Gastrocnemius medialis (tissue), 4 donors: ENCODE measurements at regions not wholly inside any gene's neighbourhood (a gene's known extent, or its start where the extent isn't known, plus 50 kb on each side); places are given as distances from the start of the nearest gene placed in this dataset.

Experiments
- ATAC-seq, 2 donors: fragments of 150-250 bp; one replicate each; pipeline ENCODE4 v1.9.1; 2016
- DNase-seq, 2 donors: peaks; one replicate each; pipeline ENCODE4 v3.0.0-alpha.2; 2019
- H3K27ac ChIP-seq, 4 donors: fragments of 200-600 bp; sonication (generic); 1 replicate in 1 of 4; 2 replicates in 3 of 4; pipeline ENCODE4 v1.5.1; 2016 to 2018; ENCODE audit warnings: mild to moderate bottlenecking in 2 of 4, moderate library complexity in 1 of 4
- H3K27me3 ChIP-seq, 3 donors: fragments of 200-600 bp; sonication (generic) in 2 of 3; 1 replicate in 1 of 3; 2 replicates in 2 of 3; pipeline versions ENCODE4 v1.5.1 to v1.6.0; 2016 to 2019; ENCODE audit warnings: mild to moderate bottlenecking in 1 of 3, moderate library complexity in 1 of 3
- H3K36me3 ChIP-seq, 2 donors: fragments of 200-600 bp; sonication (generic) in 1 of 2; one replicate each; pipeline ENCODE4 v1.5.1; 2017 to 2018
- H3K4me1 ChIP-seq, 2 donors: fragments of 200-600 bp; sonication (generic) in 1 of 2; one replicate each; pipeline ENCODE4 v1.5.1; 2016 to 2017; ENCODE audit warnings: mild to moderate bottlenecking in 2 of 2
- H3K4me3 ChIP-seq, 4 donors: fragments of 200-600 bp; sonication (generic) in 3 of 4; 1 replicate in 1 of 4; 2 replicates in 3 of 4; pipeline ENCODE4 v1.5.1; 2016 to 2019; ENCODE audit warnings: mild to moderate bottlenecking in 2 of 4
- H3K9me3 ChIP-seq, 3 donors: fragments of 200-600 bp; sonication (generic) in 2 of 3; 1 replicate in 1 of 3; 2 replicates in 2 of 3; pipeline ENCODE4 v1.5.1; 2016 to 2019
- CTCF ChIP-seq, 5 experiments: fragments of 450-650 bp in 3 of 5; fragments of 200-600 bp in 2 of 5; sonication (generic) in 2 of 5; IDR thresholded peaks in 4 of 5; conservative IDR thresholded peaks in 1 of 5; 1 replicate in 4 of 5; 2 replicates in 1 of 5; pipeline ENCODE4 v1.5.1; 2016 to 2019; ENCODE audit warnings: antibody characterized with exemption in 5 of 5, mild to moderate bottlenecking in 3 of 5, moderate library complexity in 3 of 5
- POLR2A ChIP-seq, 2 donors: fragments of 450-650 bp; IDR thresholded peaks; one replicate each; pipeline ENCODE4 v1.6.1; 2017; ENCODE audit warnings: antibody characterized with exemption in 2 of 2, mild to moderate bottlenecking in 2 of 2, moderate library complexity in 2 of 2
- in situ Hi-C, 4 donors: fragments of 200-750 bp; cut with MboI; loops; one replicate each; pipeline versions ENCODE4 v1.15.0 to v1.8.0; 2017; ENCODE audit warnings: low sequenced_read_pairs in 4 of 4
- intact Hi-C: fragments of 100-400 bp; cut with DNase I; formaldehyde crosslinking; loops from one replicate; pipeline ENCODE4 v1.15.1; 2023; ENCODE audit warnings: low total_unique reads

DNA sequence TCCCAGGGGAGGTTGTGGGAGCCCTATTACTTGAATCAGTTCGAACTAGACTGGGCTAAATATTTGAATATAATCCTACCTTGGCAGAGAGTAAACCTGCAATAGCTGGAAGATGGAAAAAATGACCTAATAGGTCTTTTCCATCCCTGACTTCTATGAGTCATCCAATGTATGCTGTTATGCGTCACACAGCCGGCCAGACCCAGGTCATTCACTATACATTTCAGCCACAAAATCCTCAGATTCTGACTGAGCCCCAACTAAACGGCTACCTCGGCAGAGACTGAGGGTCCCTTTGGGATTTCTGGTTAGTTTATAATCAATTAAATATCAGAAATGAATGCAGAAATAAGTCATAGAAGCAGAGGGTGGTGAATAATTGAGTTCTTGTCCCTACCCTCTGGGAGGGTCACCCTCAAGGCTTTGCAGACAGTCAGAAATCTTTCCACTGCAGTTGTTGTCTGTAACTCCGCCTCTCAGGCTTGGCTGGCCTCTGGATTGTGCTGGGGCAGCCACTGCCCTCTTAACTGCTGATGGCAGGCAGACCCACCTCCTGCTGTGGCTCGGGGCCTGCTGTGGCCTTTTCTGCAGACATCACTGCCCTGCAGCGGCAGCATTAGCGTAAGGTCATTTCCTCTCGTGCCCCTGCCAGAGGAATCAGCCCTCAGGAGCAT is 240.5 kb downstream of the TGFB2 start:
- intact Hi-C loops: no loop called here
- TF ChIP-seq POLR2A (IDR thresholded peaks at IDR 0.05) (no peak), CTCF (IDR thresholded peaks at IDR 0.05 in 4 of 5, conservative IDR thresholded peaks at IDR 0.05 in 1 of 5) (no peak)
- no peak for ATAC-seq
- Histone ChIP-seq H3K27me3 (no peaks in the 10 kb centered on the region), H3K36me3 (no peaks in the 10 kb centered on the region), H3K4me1 (peaks cover 0 to 7% of the 10 kb centered on the region in 2 donors), H3K4me3 (no peak overlapping the region), H3K9me3 (no peaks in the 10 kb centered on the region), H3K27ac (no peak overlapping the region)
- in situ Hi-C loops: no loop called here
- DNase-seq: no peak

DNA sequence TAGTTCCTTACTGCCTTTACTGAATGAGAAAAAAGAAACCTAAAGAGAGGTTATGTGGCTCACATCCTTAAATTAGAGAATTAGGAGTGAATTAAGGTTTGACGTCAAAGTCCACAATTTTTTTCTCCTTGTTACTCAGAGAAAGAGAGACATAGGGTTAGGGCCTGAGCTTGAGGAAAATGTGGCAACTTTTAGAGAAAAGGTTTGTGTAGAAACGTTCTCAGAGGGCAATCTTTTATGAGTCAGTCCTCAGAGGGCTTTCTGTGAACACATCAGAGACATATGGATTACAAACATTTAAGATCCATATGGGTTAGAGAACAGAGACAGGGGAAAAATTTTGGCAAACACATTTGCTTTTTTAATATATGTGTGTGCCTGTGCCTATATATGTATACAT is 242.8 kb downstream of the TGFB2 start:
- intact Hi-C loops (no loop called here), in situ Hi-C loops (no loop called here)
- Histone ChIP-seq H3K36me3 (no peaks in the 10 kb centered on the region), H3K4me1 (peaks cover 0 to 7% of the 10 kb centered on the region in 2 donors), H3K4me3 (no peak overlapping the region), H3K27me3 (no peaks in the 10 kb centered on the region), H3K9me3 (no peaks in the 10 kb centered on the region), H3K27ac (no peak overlapping the region)
- ATAC-seq: no peak
- no peak for TF ChIP-seq POLR2A (IDR thresholded peaks at IDR 0.05)
- no peak for TF ChIP-seq CTCF (IDR thresholded peaks at IDR 0.05 in 4 of 5, conservative IDR thresholded peaks at IDR 0.05 in 1 of 5)
- DNase-seq: no peak

- Histone ChIP-seq H3K36me3 (no peaks in the 10 kb centered on the region), H3K27me3 (no peaks in the 10 kb centered on the region), H3K9me3 (no peaks in the 10 kb centered on the region), H3K27ac (no peak overlapping the region), H3K4me1 (peaks cover 0 to 7% of the 10 kb centered on the region in 2 donors), H3K4me3 (no peak overlapping the region)
- ATAC-seq (no peak), DNase-seq (no peak)
- intact Hi-C loops: no loop called here
- in situ Hi-C loops: no loop called here
- no peak for TF ChIP-seq CTCF (IDR thresholded peaks at IDR 0.05 in 4 of 5, conservative IDR thresholded peaks at IDR 0.05 in 1 of 5)
- no peak for TF ChIP-seq POLR2A (IDR thresholded peaks at IDR 0.05)
These were observed 243.5 kb downstream of the TGFB2 start for GRCh38 chr1:218588540-218589172.

DNA sequence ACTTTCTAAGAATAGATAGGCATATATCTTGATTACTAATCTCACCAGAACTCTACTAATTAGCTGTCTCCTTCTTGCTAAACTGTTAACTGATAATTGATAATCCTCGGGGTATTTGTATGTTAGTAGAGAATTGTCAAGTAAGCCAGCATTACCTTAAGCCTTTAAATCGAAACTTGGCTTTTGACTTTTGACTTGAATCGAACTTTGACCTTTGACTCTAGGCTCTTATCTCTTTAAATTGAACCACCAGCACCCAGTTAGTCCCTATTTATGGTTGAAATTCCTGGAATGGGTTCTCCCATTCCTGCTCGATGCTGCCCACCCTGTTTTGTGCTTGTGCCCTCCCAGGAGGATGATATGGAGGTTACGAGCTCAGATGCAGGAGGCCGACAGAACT is 244.4 kb downstream of the TGFB2 start:
- Histone ChIP-seq H3K27ac (no peak overlapping the region), H3K4me3 (no peak overlapping the region), H3K27me3 (no peaks in the 10 kb centered on the region), H3K9me3 (no peaks in the 10 kb centered on the region), H3K4me1 (peaks cover 0 to 7% of the 10 kb centered on the region in 2 donors), H3K36me3 (no peaks in the 10 kb centered on the region)
- in situ Hi-C loops (no loop called here), intact Hi-C loops (no loop called here)
- ATAC-seq (no peak), DNase-seq (no peak)
- TF ChIP-seq CTCF (IDR thresholded peaks at IDR 0.05 in 4 of 5, conservative IDR thresholded peaks at IDR 0.05 in 1 of 5): no peak
